HG03460 (cell line): ENCODE measurements at regions not wholly inside any gene's neighbourhood (a gene's known extent, or its start where the extent isn't known, plus 50 kb on each side); places are given as distances from the start of the nearest gene placed in this dataset.

Experiments used
- ATAC-seq: cut with Tn5 transposase; IDR thresholded peaks from one replicate; pipeline ENCODE4 v1.9.1; 2021; ENCODE audit not compliant: unreplicated experiment

DNA sequence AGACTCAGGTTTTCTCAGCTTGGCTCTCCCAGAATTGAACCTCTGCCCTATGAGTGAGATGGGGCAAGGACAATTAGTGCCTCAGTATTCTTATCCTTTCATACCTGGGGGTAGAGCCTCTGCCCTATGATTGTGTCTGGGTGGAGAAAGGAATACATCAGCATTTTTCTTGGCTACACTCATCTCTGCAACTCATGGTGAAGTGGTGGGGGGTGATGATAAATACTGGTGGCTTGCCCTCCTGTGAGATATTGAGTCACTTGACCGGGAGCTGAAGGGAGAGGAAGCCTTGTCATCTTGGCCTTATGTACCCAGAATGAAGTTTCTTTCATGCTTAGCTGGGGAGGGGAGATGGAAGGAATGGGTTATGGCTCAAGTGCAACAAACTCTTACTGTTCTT, 71.3 kb upstream of the ENOX2 start:
- ATAC-seq = no peak

GRCh38 chrX:130975947-130976346, 72.9 kb upstream of the ENOX2 start:
- peak; percentile 64 for ATAC-seq

DNA sequence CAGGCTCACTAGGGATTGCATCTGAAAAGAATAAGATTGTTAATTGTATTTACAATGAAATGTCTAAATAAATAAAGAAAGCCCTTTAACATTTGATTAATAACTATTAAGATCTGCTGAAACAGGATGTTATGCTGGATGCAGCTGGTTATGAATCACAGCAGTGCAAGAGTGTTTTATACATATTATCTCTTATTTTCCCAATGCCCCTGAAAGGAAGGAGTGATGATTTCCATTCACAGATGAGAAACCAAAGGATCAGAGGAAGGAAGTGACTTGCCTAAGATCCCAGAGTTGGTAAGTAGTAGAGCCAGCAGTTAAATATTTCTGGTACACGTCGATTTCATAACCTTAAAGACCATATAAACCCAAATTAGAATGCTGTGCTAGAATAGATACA, 76.3 kb upstream of the ARHGAP36 start:
- no peak for ATAC-seq

DNA sequence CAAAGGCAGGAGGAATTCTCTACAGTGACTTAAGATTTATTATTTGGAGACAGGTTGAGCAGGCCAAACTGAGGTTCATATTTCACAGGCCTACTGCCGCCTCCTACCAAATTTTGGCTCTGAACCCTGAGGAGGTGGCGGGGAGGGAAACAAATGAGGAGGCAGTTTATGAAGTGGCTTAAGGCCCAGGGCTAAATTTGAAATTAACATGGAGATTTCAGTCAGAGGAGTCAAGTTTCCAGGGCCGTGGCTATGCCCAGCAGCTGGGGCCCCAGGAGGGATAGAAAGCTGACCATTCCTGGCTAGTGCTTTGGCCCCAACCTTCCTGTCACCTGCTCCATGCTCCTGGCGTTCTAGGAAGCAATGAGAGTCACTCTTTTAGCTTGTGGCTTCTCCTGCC, 73.4 kb upstream of the ARHGAP36 start:
- no peak for ATAC-seq

DNA sequence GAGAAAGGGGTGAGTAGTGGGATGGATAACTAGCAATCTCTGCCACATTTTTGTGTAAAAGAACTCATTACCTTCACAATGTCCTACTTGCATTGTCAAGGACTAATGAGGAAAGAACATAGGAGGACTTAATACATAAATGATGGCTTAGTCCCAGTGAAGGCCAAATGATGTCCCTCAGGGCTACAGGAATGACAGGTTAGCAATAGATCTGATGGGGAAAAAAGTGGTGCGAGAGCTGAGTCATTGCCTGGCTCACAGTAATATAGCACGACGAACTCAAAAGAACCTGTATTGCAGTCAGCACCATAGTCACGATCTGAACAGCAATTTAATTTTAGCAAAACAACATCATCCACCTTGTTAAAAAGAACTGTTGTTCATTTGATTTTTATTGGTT, 70.9 kb upstream of the ARHGAP36 start:
- no peak for ATAC-seq

DNA sequence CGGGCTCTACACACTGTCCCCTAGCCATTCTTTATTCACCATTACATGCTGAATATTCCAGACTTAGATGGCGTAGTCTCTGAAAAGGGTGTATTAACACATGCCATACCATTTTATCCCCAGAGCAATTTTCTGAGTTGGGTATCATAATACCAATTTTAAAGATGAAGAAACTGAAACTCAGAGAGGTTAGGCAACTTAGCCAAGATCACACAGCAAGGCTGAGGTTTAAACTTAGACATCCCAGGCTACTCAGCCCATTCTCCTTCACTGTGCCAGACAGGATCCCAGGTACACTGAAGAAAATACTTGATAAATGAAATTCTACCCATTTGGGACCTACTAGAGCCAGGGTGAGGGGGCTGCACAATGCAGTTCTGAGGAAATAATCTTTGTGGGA, 67.4 kb upstream of the ARHGAP36 start:
- no peak for ATAC-seq

GRCh38 chrX:130994671-130995070, 63.5 kb upstream of the ARHGAP36 start:
- no peak for ATAC-seq

- ATAC-seq = no peak
These were observed 62.7 kb upstream of the ARHGAP36 start for GRCh38 chrX:130995439-130995838.

GRCh38 chrX:130997314-130997713, 60.8 kb upstream of the ARHGAP36 start:
- no peak for ATAC-seq

DNA sequence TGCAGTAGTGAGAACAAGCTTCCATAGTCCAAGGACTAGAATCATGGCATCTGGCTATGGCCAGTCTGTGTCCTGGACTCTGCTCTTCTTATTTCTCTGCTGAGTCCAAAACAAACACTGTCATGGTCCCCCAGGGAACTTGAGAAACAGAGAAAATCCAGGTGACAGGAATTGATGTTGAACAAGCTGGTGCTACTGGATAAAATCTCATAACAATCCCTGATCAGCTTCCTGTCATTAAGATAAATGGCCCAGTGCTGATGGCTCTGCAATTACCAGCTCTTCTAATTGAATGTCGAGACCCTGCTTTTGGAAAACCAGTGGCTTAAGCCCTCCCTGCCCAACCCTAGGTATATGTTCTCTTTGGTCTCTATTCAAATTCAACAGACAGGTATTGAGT, 58.8 kb upstream of the ARHGAP36 start:
- ATAC-seq = no peak
